Common myeloid progenitor, CD34-positive (primary cell): ENCODE measurements at regions not wholly inside any gene's neighbourhood (a gene's known extent, or its start where the extent isn't known, plus 50 kb on each side); places are given as distances from the start of the nearest gene placed in this dataset.

Experiments
- CTCF ChIA-PET: fragments of 350-600 bp; sonication (Branson Sonifier 250); formaldehyde crosslinking; loops from one replicate; lab custom pipeline; 2021; ENCODE audit warnings: antibody characterized with exemption; lab: Charles Lee
- POLR2A ChIA-PET: fragments of 350-600 bp; sonication (Branson Sonifier 250); formaldehyde crosslinking; loops from one replicate; lab custom pipeline; 2021; ENCODE audit warnings: antibody characterized with exemption; lab: Charles Lee
- DNase-seq, 3 donors: peaks; one replicate each; pipeline versions ENCODE4 v3.0.0 to v3.0.0-alpha.2; 2013
- H3K27ac ChIP-seq, 2 experiments: 1 replicate in 1 of 2; 2 replicates in 1 of 2; pipeline ENCODE4 v1.7.0; 2013; ENCODE audit warnings: inconsistent platforms in 2 of 2, low read length in 2 of 2, mild to moderate bottlenecking in 2 of 2, low read depth in 1 of 2, moderate library complexity in 1 of 2; ENCODE audit not compliant: severe bottlenecking in 2 of 2, insufficient read depth in 1 of 2, poor library complexity in 1 of 2
- H3K27me3 ChIP-seq, 5 experiments: replicated peaks in 2 of 5; 1 replicate in 3 of 5; 2 replicates in 2 of 5; pipeline versions ENCODE4 v1.6.1 to v1.7.0; 2013; ENCODE audit warnings: low read length in 4 of 5, mild to moderate bottlenecking in 2 of 5, moderate library complexity in 2 of 5, inconsistent platforms in 1 of 5; ENCODE audit not compliant: insufficient read depth in 5 of 5, control insufficient read depth in 4 of 5
- H3K36me3 ChIP-seq, 4 experiments: 1 replicate in 2 of 4; 2 replicates in 2 of 4; pipeline versions ENCODE4 v1.6.1 to v1.7.0; 2013; ENCODE audit warnings: low read length in 3 of 4, control low read depth in 1 of 4, mild to moderate bottlenecking in 1 of 4; ENCODE audit not compliant: control insufficient read depth in 4 of 4, insufficient read depth in 4 of 4
- H3K4me1 ChIP-seq, 4 experiments: 1 replicate in 3 of 4; 2 replicates in 1 of 4; pipeline versions ENCODE4 v1.6.1 to v1.7.1; 2013; ENCODE audit warnings: low read length in 3 of 4, mild to moderate bottlenecking in 3 of 4, control low read depth in 1 of 4, inconsistent platforms in 1 of 4, moderate library complexity in 1 of 4; ENCODE audit not compliant: control insufficient read depth in 4 of 4, insufficient read depth in 4 of 4; ENCODE audit errors: control extremely low read depth in 1 of 4
- H3K4me3 ChIP-seq, 7 experiments: 1 replicate in 4 of 7; 2 replicates in 3 of 7; pipeline versions ENCODE4 v1.5.1 to v1.7.0; 2013; ENCODE audit warnings: mild to moderate bottlenecking in 7 of 7, low read length in 6 of 7, moderate library complexity in 6 of 7, inconsistent platforms in 2 of 7, low read depth in 2 of 7, control low read depth in 1 of 7; ENCODE audit not compliant: insufficient read depth in 4 of 7, control insufficient read depth in 1 of 7; ENCODE audit errors: extremely low read depth in 1 of 7
- H3K9me3 ChIP-seq, 5 experiments: 1 replicate in 4 of 5; 2 replicates in 1 of 5; pipeline versions ENCODE4 v1.6.1 to v1.7.1; 2013; ENCODE audit warnings: low read length in 4 of 5, mild to moderate bottlenecking in 2 of 5, inconsistent platforms in 1 of 5, low read depth in 1 of 5, moderate library complexity in 1 of 5; ENCODE audit not compliant: control insufficient read depth in 4 of 5, insufficient read depth in 2 of 5; ENCODE audit errors: control extremely low read depth in 1 of 5
- WGBS: methylation state at CpG from one replicate; pipeline ENCODE4 v1.1.5; 2013; ENCODE audit not compliant: insufficient coverage; 5-methylcytosine and 5-hydroxymethylcytosine counted together

DNA sequence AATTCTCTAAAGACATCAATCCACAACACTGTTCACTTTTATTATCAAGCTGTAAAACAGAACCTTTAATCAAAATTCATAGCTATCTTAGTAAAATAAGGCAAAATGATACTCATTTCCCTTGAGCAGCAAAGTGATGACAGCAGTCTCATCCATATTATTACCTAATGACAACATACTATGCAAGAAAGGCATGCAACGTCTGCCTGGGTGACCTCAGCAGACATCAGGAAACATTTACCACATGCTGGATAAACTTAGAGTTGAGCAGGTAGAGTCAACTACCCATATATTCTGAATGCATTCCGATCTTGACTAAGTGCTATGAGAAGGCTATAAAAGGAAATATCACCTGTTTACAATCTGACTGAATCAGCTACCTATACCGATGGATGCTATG is 145.1 kb downstream of the SIPA1L2 start:
- Histone ChIP-seq H3K36me3 (no peaks in the 10 kb centered on the region), H3K27me3 (no peaks in the 10 kb centered on the region), H3K4me3 (no peak overlapping the region), H3K27ac (no peak overlapping the region), H3K4me1 (no peaks in the 10 kb centered on the region), H3K9me3 (no peaks in the 10 kb centered on the region)
- ChIA-PET POLR2A (no interaction called here), CTCF (interaction anchor here (1.2 kb wide), 1 partner anchor 9 kb away, joined by 3 read pairs; no protein-coding TSS in a partner anchor)
- 78% methylated on average over 1 of the region's 3 CpGs for WGBS
- no peak for DNase-seq

DNA sequence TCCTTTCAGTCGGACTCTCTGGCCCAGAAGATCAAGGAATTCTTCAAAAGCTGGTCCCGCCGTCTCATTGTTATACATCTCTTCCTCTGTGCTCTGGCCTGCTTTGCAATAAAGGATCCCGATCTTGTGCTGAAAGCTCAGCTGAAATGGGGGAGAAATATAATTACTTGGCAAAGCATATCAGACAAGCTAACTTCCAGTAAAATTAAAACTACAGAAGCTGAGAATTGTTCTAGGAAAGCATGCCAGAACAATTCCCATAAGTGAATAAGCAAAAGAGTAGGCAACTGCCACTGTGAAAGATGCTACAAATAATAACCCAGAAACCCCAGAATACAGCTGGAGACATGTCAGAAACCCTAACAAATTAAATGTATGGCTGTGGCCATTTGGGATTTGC is 146.1 kb downstream of the SIPA1L2 start:
- Histone ChIP-seq H3K4me1 (no peaks in the 10 kb centered on the region), H3K27ac (no peak overlapping the region), H3K9me3 (no peaks in the 10 kb centered on the region), H3K36me3 (no peaks in the 10 kb centered on the region), H3K27me3 (no peaks in the 10 kb centered on the region), H3K4me3 (no peak overlapping the region)
- POLR2A ChIA-PET, result no interaction called here
- no peak for DNase-seq
- CTCF ChIA-PET, result no interaction called here
- 100% methylated on average over 1 of the region's 4 CpGs for WGBS

DNA sequence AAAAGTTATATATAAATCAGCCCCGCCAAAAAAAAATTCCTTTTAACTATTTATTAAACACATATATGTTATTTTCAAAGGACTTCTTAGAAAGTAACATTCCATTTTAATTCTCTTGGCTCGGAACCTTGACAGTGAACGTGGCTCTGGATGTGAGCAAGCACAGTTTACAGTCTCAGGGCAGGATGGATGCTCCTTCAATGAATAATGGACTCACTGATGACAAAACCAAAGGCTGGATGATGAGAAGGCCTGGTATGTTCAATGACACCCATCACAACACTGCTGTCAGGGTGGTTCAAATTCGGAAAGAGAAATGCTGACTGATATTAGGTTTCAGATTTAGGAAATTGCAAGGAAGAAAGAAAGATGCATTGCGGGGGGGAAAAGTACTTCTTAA is 148.8 kb downstream of the SIPA1L2 start:
- Histone ChIP-seq H3K4me1 (no peaks in the 10 kb centered on the region), H3K27me3 (no peaks in the 10 kb centered on the region), H3K36me3 (no peaks in the 10 kb centered on the region), H3K9me3 (no peaks in the 10 kb centered on the region), H3K4me3 (no peak overlapping the region), H3K27ac (no peak overlapping the region)
- ChIA-PET CTCF (no interaction called here), POLR2A (no interaction called here)
- WGBS, result 90% methylated on average over 2 of the region's 5 CpGs
- DNase-seq, result no peak

DNA sequence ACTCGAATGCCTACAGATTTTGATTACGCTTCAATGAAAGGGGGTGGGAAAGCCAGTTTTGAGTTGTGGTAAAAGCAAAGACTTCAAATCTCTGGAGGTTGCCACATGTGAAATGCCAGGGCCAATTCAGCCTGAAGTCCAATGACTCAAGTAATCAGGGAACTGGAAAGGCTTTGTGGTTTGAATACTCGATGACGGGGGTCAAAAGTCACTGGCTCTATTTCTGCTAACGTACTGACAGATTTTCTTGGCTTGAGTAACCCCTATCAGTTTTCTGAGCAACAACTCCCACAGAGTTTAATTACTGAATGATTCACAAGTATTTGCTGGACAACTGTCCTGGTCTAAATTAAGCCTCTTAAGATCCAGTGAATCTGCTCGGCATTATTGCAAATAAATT is 152.2 kb downstream of the SIPA1L2 start:
- Histone ChIP-seq H3K4me3 (no peak overlapping the region), H3K4me1 (peaks cover 0 to 4% (median 0%) of the 10 kb centered on the region in 4 experiments), H3K36me3 (no peaks in the 10 kb centered on the region), H3K9me3 (no peaks in the 10 kb centered on the region), H3K27ac (no peak overlapping the region), H3K27me3 (no peaks in the 10 kb centered on the region)
- DNase-seq, result no peak
- 100% methylated on average over 5 of the region's 6 CpGs for WGBS
- ChIA-PET CTCF (no interaction called here), POLR2A (no interaction called here)

DNA sequence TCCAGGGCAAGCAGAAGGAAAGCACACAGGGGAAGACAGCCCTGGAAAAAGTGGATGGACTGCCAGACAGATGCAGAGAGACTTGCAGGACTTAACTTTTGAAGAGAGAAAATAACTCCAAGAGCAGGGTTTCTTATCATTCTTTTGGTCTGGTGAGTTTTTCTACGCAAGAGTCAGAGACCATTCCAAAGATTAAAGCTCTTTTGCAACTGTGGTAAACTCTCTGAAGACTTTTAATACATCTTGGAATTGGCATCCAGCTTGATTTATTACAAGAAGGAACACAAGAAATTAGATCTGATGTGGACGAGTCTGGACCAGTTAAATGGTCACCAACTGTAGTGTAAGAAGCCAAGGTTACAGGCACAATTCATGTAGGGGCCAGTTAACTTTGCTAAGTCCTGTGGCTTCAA is 153.4 kb downstream of the SIPA1L2 start:
- CTCF ChIA-PET, result no interaction called here
- WGBS, result 96% methylated on average over 2 of the region's 2 CpGs
- POLR2A ChIA-PET, result no interaction called here
- H3K9me3 ChIP-seq, result no peaks in the 10 kb centered on the region
- DNase-seq, result no peak
- H3K27me3 ChIP-seq, result no peaks in the 10 kb centered on the region
- peaks cover 0 to 13% (median 2%) of the 10 kb centered on the region in 4 experiments for H3K4me1 ChIP-seq
- H3K4me3 ChIP-seq, result no peak overlapping the region
- no peak overlapping the region for H3K27ac ChIP-seq
- H3K36me3 ChIP-seq, result no peaks in the 10 kb centered on the region

DNA sequence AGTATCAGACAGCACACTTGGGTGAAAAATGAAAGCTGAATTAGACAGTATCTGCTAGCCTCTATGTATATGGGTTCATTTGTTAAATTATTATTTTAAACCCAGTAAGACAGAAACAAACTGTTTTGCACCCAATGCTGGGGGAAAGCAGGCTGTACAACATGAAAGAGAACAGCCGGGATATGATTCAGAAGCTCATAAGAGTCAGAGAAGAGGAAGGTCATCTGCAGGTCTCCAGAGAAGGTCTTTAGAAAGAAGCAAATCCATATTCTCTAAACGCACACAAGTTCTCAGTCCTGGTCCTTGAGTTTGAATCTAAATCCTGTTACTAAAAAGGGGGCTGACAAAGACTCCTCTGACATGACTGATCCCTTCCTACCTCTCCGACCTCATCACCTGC is 155.1 kb downstream of the SIPA1L2 start:
- Histone ChIP-seq H3K9me3 (no peaks in the 10 kb centered on the region), H3K27ac (no peak overlapping the region), H3K4me3 (no peak overlapping the region), H3K4me1 (peaks cover 4 to 21% (median 7%) of the 10 kb centered on the region in 4 experiments), H3K27me3 (no peaks in the 10 kb centered on the region), H3K36me3 (no peaks in the 10 kb centered on the region)
- WGBS, result 89% methylated on average over 3 of the region's 3 CpGs
- CTCF ChIA-PET, result no interaction called here
- POLR2A ChIA-PET, result no interaction called here
- DNase-seq, result no peak

DNA sequence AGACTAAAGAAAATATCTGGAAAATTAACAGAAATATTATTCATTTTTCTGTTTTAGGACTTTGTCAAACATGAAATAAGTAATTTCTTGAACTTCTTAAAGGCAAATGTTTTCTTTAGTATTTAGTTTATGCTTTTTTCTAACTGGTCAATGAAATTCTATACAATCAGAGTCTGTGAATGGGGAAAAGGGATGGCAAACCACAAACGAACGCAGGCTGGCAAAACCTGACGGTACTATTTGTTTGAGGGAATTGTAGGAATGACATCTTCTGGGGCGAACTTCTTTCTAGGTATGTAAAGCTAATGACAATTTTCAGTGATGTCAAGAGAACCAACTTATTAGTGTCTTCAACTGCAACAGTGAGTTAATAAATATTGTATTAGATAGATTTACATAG is 156.0 kb downstream of the SIPA1L2 start:
- CTCF ChIA-PET, result no interaction called here
- peaks cover 4 to 21% (median 7%) of the 10 kb centered on the region in 4 experiments for H3K4me1 ChIP-seq
- H3K27ac ChIP-seq, result no peak overlapping the region
- POLR2A ChIA-PET, result no interaction called here
- H3K27me3 ChIP-seq, result no peaks in the 10 kb centered on the region
- H3K36me3 ChIP-seq, result no peaks in the 10 kb centered on the region
- H3K9me3 ChIP-seq, result no peaks in the 10 kb centered on the region
- H3K4me3 ChIP-seq, result no peak overlapping the region
- no CpG with 5 or more reads among the region's 4 CpGs for WGBS
- no peak for DNase-seq
